Trophoblast cell (in vitro differentiated cells and primary cell): ENCODE measurements at regions not wholly inside any gene's neighbourhood (a gene's known extent, or its start where the extent isn't known, plus 50 kb on each side); places are given as distances from the start of the nearest gene placed in this dataset.

ENCODE experiments used
- DNase-seq, 2 donors: peaks; one replicate each; pipeline ENCODE4 v3.0.0-alpha.2; 2016
- H2AFZ ChIP-seq: 2 replicates; pipeline ENCODE4 v1.6.1; 2013; ENCODE audit warnings: low read length, moderate library complexity, mild to moderate bottlenecking; ENCODE audit not compliant: insufficient read depth, poor library complexity
- H2AK5ac ChIP-seq: 2 replicates; pipeline ENCODE4 v1.6.1; 2013; ENCODE audit warnings: mild to moderate bottlenecking, low read length
- H2BK120ac ChIP-seq: 2 replicates; pipeline ENCODE4 v1.6.1; 2013; ENCODE audit warnings: low read length, mild to moderate bottlenecking, moderate library complexity; ENCODE audit not compliant: insufficient read depth, poor library complexity
- H2BK12ac ChIP-seq: 2 replicates; pipeline ENCODE4 v1.6.1; 2013; ENCODE audit warnings: mild to moderate bottlenecking, low read length, moderate library complexity
- H2BK5ac ChIP-seq: 2 replicates; pipeline ENCODE4 v1.6.1; 2013; ENCODE audit warnings: low read length, low read depth, moderate library complexity, mild to moderate bottlenecking; ENCODE audit not compliant: poor library complexity
- H3K14ac ChIP-seq: 2 replicates; pipeline ENCODE4 v1.6.1; 2013; ENCODE audit warnings: mild to moderate bottlenecking, low read length
- H3K18ac ChIP-seq: 2 replicates; pipeline ENCODE4 v1.6.1; 2013; ENCODE audit warnings: mild to moderate bottlenecking, low read length
- H3K23ac ChIP-seq: 2 replicates; pipeline ENCODE4 v1.6.1; 2013; ENCODE audit warnings: low read length
- H3K27ac ChIP-seq: 2 replicates; pipeline ENCODE4 v1.5.1; 2013; ENCODE audit warnings: low read depth, mild to moderate bottlenecking, inconsistent platforms, low read length, moderate library complexity
- H3K27me3 ChIP-seq: 2 replicates; pipeline ENCODE4 v1.6.1; 2013; ENCODE audit warnings: inconsistent platforms, mild to moderate bottlenecking, low read length, moderate library complexity; ENCODE audit not compliant: insufficient read depth
- H3K36me3 ChIP-seq, 2 experiments: 1 replicate in 1 of 2; 2 replicates in 1 of 2; pipeline ENCODE4 v1.6.1; 2013; ENCODE audit warnings: low read length in 2 of 2, mild to moderate bottlenecking in 2 of 2, moderate library complexity in 1 of 2; ENCODE audit not compliant: insufficient read depth in 2 of 2, control insufficient read depth in 1 of 2
- H3K4ac ChIP-seq: 2 replicates; pipeline ENCODE4 v1.6.1; 2013; ENCODE audit warnings: low read depth, mild to moderate bottlenecking, low read length, moderate library complexity
- H3K4me1 ChIP-seq, 2 experiments: 1 replicate in 1 of 2; 2 replicates in 1 of 2; pipeline ENCODE4 v1.6.1; 2013; ENCODE audit warnings: low read length in 2 of 2, mild to moderate bottlenecking in 2 of 2, moderate library complexity in 1 of 2; ENCODE audit not compliant: insufficient read depth in 2 of 2, control insufficient read depth in 1 of 2
- H3K4me2 ChIP-seq: 2 replicates; pipeline ENCODE4 v1.6.1; 2013; ENCODE audit warnings: inconsistent platforms, mild to moderate bottlenecking, low read length, moderate library complexity
- H3K4me3 ChIP-seq: 2 replicates; pipeline ENCODE4 v1.5.1; 2013; ENCODE audit warnings: mild to moderate bottlenecking, low read depth, low read length, inconsistent platforms
- H3K79me1 ChIP-seq: one replicate; pipeline ENCODE4 v1.6.1; 2013; ENCODE audit warnings: low read length
- H3K79me2 ChIP-seq: 2 replicates; pipeline ENCODE4 v1.6.1; 2013; ENCODE audit warnings: low read length, mild to moderate bottlenecking; ENCODE audit not compliant: control insufficient read depth, insufficient read depth, poor library complexity
- H3K9ac ChIP-seq: 2 replicates; pipeline ENCODE4 v1.6.1; 2013; ENCODE audit warnings: mild to moderate bottlenecking, low read length
- H3K9me3 ChIP-seq: 2 replicates; pipeline ENCODE4 v1.6.1; 2013; ENCODE audit warnings: low read depth, mild to moderate bottlenecking, control low read depth, inconsistent platforms, low read length; ENCODE audit not compliant: insufficient read depth
- H4K12ac ChIP-seq: 2 replicates; pipeline ENCODE4 v1.6.1; 2013; ENCODE audit warnings: low read depth, mild to moderate bottlenecking, low read length, moderate library complexity
- H4K8ac ChIP-seq: 2 replicates; pipeline ENCODE4 v1.6.1; 2013; ENCODE audit warnings: low read depth, mild to moderate bottlenecking, low read length, moderate library complexity
- H4K91ac ChIP-seq: one replicate; pipeline ENCODE4 v1.6.1; 2013; ENCODE audit warnings: low read depth, mild to moderate bottlenecking, low read length, moderate library complexity
- WGBS: extraction: QIAGEN DNeasy Blood & Tissue Kit; methylation state at CpG from one replicate; pipeline ENCODE4 v1.1.7; 2013; ENCODE audit warnings: missing lambda C conversion rate; ENCODE audit not compliant: insufficient read length, insufficient coverage; ENCODE audit errors: extremely low coverage; 5-methylcytosine and 5-hydroxymethylcytosine counted together

DNA sequence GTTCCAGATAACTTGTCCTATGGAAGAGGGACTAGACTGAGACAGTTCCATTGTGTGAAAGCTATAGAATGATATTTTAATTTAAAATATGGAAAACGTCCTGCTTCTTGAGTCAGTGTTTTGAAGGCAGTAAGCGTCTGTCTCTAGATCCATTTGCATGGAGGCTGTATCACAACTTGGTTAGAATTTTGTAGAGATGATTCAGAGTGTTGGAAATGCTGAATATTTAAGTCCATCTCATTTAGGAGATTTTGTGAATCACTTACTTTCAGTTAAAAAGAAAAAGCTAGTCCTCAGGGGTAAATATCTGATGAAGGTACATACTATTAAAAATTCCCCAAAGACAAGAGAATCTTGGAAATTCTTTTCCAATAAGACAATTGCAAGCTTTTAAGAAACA, 72.7 kb downstream of the FANCF start:
- no peak overlapping the region for H2BK12ac ChIP-seq
- no peak overlapping the region for H3K9ac ChIP-seq
- no peak overlapping the region for H3K4ac ChIP-seq
- H3K4me3 ChIP-seq: no peak overlapping the region
- no peak overlapping the region for H4K91ac ChIP-seq
- no peak overlapping the region for H2AFZ ChIP-seq
- no peak overlapping the region for H3K27ac ChIP-seq
- no peaks in the 10 kb centered on the region for H3K79me1 ChIP-seq
- H3K4me1 ChIP-seq: no peaks in the 10 kb centered on the region
- no peak overlapping the region for H2BK120ac ChIP-seq
- peak in 1 of 2 donors; percentile 63 for DNase-seq
- H4K8ac ChIP-seq: no peak overlapping the region
- H3K9me3 ChIP-seq: no peaks in the 10 kb centered on the region
- no peaks in the 10 kb centered on the region for H3K27me3 ChIP-seq
- no peak overlapping the region for H4K12ac ChIP-seq
- H3K4me2 ChIP-seq: no peak overlapping the region
- no peak overlapping the region for H2BK5ac ChIP-seq
- no peak overlapping the region for H3K14ac ChIP-seq
- no peak overlapping the region for H3K18ac ChIP-seq
- no CpG with 5 or more reads among the region's 2 CpGs for WGBS
- no peak overlapping the region for H3K23ac ChIP-seq
- no peaks in the 10 kb centered on the region for H3K79me2 ChIP-seq
- H3K36me3 ChIP-seq: no peaks in the 10 kb centered on the region
- H2AK5ac ChIP-seq: no peak overlapping the region

DNA sequence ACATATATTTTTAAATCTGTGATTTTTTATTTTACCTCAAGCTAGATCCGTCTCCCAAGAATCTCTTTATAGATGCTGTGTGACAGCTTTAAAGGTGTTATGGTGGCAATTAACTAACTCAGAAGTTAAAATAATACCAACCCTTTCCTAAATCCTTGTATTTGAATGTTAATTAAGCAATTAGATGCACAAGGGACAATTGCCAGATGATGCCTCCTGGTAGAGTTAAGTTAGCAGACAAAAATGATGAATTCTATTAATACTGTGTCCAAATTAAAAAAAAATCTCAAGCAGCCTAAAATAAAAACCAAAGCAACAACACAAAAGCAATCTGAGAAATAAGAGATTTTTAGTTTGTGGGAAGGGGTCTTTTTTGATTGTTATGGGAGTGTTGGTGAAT, 78.9 kb downstream of the FANCF start:
- Histone ChIP-seq H2BK120ac (no peak overlapping the region), H3K4me3 (no peak overlapping the region), H2BK5ac (no peak overlapping the region), H3K36me3 (no peaks in the 10 kb centered on the region), H3K14ac (no peak overlapping the region), H4K12ac (no peak overlapping the region), H3K79me1 (no peaks in the 10 kb centered on the region), H3K4ac (no peak overlapping the region), H2AK5ac (no peak overlapping the region), H3K79me2 (no peaks in the 10 kb centered on the region), H4K91ac (no peak overlapping the region), H3K18ac (no peak overlapping the region), H3K9ac (no peak overlapping the region), H3K23ac (no peak overlapping the region), H3K4me1 (no peaks in the 10 kb centered on the region), H3K27ac (no peak overlapping the region), H3K9me3 (no peaks in the 10 kb centered on the region), H3K27me3 (no peaks in the 10 kb centered on the region), H4K8ac (no peak overlapping the region), H3K4me2 (no peak overlapping the region), H2BK12ac (no peak overlapping the region), H2AFZ (no peak overlapping the region)
- no peak for DNase-seq
- no CpG with 5 or more reads among the region's 1 CpG for WGBS

DNA sequence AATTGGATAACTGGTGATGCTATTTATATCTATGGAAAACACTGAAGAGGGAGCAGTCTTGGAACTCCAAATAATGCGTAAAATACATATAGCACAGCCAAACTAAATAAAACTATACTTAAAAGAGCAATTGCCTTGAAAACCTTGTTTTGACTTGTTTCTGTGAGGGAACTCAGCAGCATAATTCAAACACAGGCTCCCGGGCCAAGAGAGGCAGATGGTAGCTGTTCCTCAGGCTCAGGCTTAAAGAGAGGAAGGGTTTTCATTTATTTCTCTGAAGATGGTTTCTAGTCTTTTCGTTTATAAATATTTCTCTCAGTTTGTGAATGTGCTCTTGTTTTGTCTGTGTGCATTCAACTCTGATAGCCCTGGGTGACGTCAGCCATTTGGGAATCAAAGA, 82.4 kb downstream of the FANCF start:
- Histone ChIP-seq H3K4me2 (no peak overlapping the region), H3K9ac (no peak overlapping the region), H3K4ac (no peak overlapping the region), H3K23ac (no peak overlapping the region), H3K18ac (no peak overlapping the region), H3K9me3 (no peaks in the 10 kb centered on the region), H4K91ac (no peak overlapping the region), H2AFZ (no peak overlapping the region), H2BK5ac (no peak overlapping the region), H3K36me3 (no peaks in the 10 kb centered on the region), H3K4me3 (no peak overlapping the region), H3K79me1 (no peaks in the 10 kb centered on the region), H4K12ac (no peak overlapping the region), H3K14ac (no peak overlapping the region), H2AK5ac (no peak overlapping the region), H3K27ac (no peak overlapping the region), H3K27me3 (no peaks in the 10 kb centered on the region), H2BK12ac (no peak overlapping the region), H2BK120ac (no peak overlapping the region), H4K8ac (no peak overlapping the region), H3K4me1 (no peaks in the 10 kb centered on the region), H3K79me2 (no peaks in the 10 kb centered on the region)
- no peak for DNase-seq
- WGBS: no CpG with 5 or more reads among the region's 4 CpGs

DNA sequence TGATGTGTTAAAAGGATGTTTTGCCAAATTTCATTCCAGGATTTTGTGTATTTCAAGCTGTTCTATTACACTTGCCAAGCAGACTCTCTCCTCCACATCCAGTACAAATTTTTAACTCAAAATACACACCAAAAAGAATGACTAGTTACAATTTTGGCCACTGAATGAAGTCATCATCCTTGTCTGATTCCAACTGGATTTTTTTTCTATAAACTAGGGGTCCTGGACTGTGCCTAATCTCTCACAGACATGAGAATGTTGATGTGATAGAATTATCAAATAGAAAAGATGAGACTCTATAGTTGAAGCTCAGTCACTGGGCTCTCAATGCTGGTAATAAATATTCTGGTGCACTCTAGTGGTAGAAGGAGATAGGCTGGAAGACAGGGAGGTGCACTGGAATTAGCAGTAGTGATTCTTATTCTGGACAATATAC, 85.8 kb downstream of the FANCF start:
- H3K4ac ChIP-seq: no peak overlapping the region
- no peak overlapping the region for H2AFZ ChIP-seq
- H3K4me1 ChIP-seq: no peaks in the 10 kb centered on the region
- no peak overlapping the region for H3K4me2 ChIP-seq
- no peak overlapping the region for H2BK12ac ChIP-seq
- H4K91ac ChIP-seq: no peak overlapping the region
- H3K23ac ChIP-seq: no peak overlapping the region
- no peak overlapping the region for H3K4me3 ChIP-seq
- H3K9ac ChIP-seq: no peak overlapping the region
- H3K18ac ChIP-seq: no peak overlapping the region
- no peaks in the 10 kb centered on the region for H3K36me3 ChIP-seq
- H3K79me1 ChIP-seq: no peaks in the 10 kb centered on the region
- no peak overlapping the region for H2AK5ac ChIP-seq
- DNase-seq: peak in 1 of 2 donors; percentile 48
- no peak overlapping the region for H3K14ac ChIP-seq
- H3K79me2 ChIP-seq: no peaks in the 10 kb centered on the region
- H3K9me3 ChIP-seq: no peaks in the 10 kb centered on the region
- H2BK120ac ChIP-seq: no peak overlapping the region
- no peak overlapping the region for H4K8ac ChIP-seq
- no peak overlapping the region for H4K12ac ChIP-seq
- no peaks in the 10 kb centered on the region for H3K27me3 ChIP-seq
- no peak overlapping the region for H2BK5ac ChIP-seq
- no peak overlapping the region for H3K27ac ChIP-seq
